ENCODE measurements at regions not wholly inside any gene's neighbourhood (a gene's known extent, or its start where the extent isn't known, plus 50 kb on each side); places are given as distances from the start of the nearest gene placed in this dataset.

GRCh38 chr5:4977416-4978110 is 162.6 kb upstream of the ADAMTS16 start:
- no peak for TF ChIP-seq POLR2AphosphoS5 (IDR thresholded peaks at IDR 0.05; ENCODE audit: low read depth, low read length)
- TF ChIP-seq, protein P1, sequence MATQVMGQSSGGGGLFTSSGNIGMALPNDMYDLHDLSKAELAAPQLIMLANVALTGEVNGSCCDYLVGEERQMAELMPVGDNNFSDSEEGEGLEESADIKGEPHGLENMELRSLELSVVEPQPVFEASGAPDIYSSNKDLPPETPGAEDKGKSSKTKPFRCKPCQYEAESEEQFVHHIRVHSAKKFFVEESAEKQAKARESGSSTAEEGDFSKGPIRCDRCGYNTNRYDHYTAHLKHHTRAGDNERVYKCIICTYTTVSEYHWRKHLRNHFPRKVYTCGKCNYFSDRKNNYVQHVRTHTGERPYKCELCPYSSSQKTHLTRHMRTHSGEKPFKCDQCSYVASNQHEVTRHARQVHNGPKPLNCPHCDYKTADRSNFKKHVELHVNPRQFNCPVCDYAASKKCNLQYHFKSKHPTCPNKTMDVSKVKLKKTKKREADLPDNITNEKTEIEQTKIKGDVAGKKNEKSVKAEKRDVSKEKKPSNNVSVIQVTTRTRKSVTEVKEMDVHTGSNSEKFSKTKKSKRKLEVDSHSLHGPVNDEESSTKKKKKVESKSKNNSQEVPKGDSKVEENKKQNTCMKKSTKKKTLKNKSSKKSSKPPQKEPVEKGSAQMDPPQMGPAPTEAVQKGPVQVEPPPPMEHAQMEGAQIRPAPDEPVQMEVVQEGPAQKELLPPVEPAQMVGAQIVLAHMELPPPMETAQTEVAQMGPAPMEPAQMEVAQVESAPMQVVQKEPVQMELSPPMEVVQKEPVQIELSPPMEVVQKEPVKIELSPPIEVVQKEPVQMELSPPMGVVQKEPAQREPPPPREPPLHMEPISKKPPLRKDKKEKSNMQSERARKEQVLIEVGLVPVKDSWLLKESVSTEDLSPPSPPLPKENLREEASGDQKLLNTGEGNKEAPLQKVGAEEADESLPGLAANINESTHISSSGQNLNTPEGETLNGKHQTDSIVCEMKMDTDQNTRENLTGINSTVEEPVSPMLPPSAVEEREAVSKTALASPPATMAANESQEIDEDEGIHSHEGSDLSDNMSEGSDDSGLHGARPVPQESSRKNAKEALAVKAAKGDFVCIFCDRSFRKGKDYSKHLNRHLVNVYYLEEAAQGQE (IDR thresholded peaks at IDR 0.05; ENCODE audit: insufficient read depth in 1 of 2, low read depth in 2 of 2, low read length in 2 of 2): no peak

All from PFSK-1 (cell line).